IMR-90 (cell line): ENCODE measurements at regions not wholly inside any gene's neighbourhood (a gene's known extent, or its start where the extent isn't known, plus 50 kb on each side); places are given as distances from the start of the nearest gene placed in this dataset.

ENCODE experiments used
- CTCF ChIP-seq: conservative IDR thresholded peaks from 2 replicates; pipeline ENCODE4 v1.5.1; 2012; ENCODE audit warnings: mild to moderate bottlenecking, low read depth, low read length, improper control_type of control experiment
- MAFK ChIP-seq: IDR thresholded peaks from 2 replicates; pipeline ENCODE4 v1.6.1; 2012; ENCODE audit warnings: low read depth, low read length, improper control_type of control experiment
- POLR2A ChIP-seq: IDR thresholded peaks from 2 replicates; pipeline ENCODE4 v1.6.1; 2012; ENCODE audit warnings: mild to moderate bottlenecking, low read depth, low read length

- TF ChIP-seq CTCF (no peak), POLR2A (no peak), MAFK (no peak)
Observed at GRCh38 chr2:200216310-200216709, 90.2 kb upstream of the SPATS2L start.
